CD14-positive monocyte (primary cell): ENCODE measurements at regions not wholly inside any gene's neighbourhood (a gene's known extent, or its start where the extent isn't known, plus 50 kb on each side); places are given as distances from the start of the nearest gene placed in this dataset.

ENCODE experiments used
- DNase-seq, 3 donors: peaks; one replicate each; pipeline ENCODE4 v3.0.0-alpha.2; 2011 to 2022
- H2AFZ ChIP-seq: 2 replicates; pipeline ENCODE4 v1.6.0; 2012; ENCODE audit warnings: mild to moderate bottlenecking, low read depth, low read length, inconsistent platforms; ENCODE audit not compliant: insufficient read depth, poor library complexity, severe bottlenecking
- H3K27ac ChIP-seq, 2 donors: 1 replicate in 1 of 2; 2 replicates in 1 of 2; pipeline ENCODE4 v1.5.1; 2012 to 2013; ENCODE audit warnings: low read length in 2 of 2, control low read depth in 1 of 2, inconsistent platforms in 1 of 2, low read depth in 1 of 2, mild to moderate bottlenecking in 1 of 2
- H3K27me3 ChIP-seq, 2 donors: one replicate each; pipeline versions ENCODE4 v1.6.0 to v1.6.1; 2011 to 2013; ENCODE audit warnings: low read length in 2 of 2; ENCODE audit not compliant: control insufficient read depth in 2 of 2, insufficient read depth in 2 of 2
- H3K36me3 ChIP-seq, 2 donors: replicated peaks in 1 of 2; 1 replicate in 1 of 2; 2 replicates in 1 of 2; pipeline versions ENCODE4 v1.5.1 to v1.6.1; 2012 to 2013; ENCODE audit warnings: low read length in 2 of 2, control low read depth in 1 of 2, inconsistent platforms in 1 of 2, mild to moderate bottlenecking in 1 of 2; ENCODE audit not compliant: insufficient read depth in 2 of 2, control insufficient read depth in 1 of 2
- H3K4me1 ChIP-seq, 2 donors: 1 replicate in 1 of 2; 2 replicates in 1 of 2; pipeline versions ENCODE4 v1.5.1 to v1.6.1; 2012 to 2013; ENCODE audit warnings: low read length in 2 of 2, control low read depth in 1 of 2, inconsistent platforms in 1 of 2, mild to moderate bottlenecking in 1 of 2, moderate library complexity in 1 of 2; ENCODE audit not compliant: insufficient read depth in 2 of 2, control insufficient read depth in 1 of 2
- H3K4me2 ChIP-seq: replicated peaks from 2 replicates; pipeline ENCODE3; 2012; ENCODE audit warnings: low read length, moderate library complexity, mild to moderate bottlenecking; ENCODE audit not compliant: poor library complexity, severe bottlenecking; ENCODE audit errors: extremely low read depth
- H3K4me3 ChIP-seq, 3 experiments: fragments of 200-600 bp in 1 of 3; sonication (generic) in 1 of 3; replicated peaks in 1 of 3; 1 replicate in 2 of 3; 2 replicates in 1 of 3; pipeline ENCODE4 v1.5.1; 2011 to 2013; ENCODE audit warnings: low read length in 3 of 3, mild to moderate bottlenecking in 3 of 3, control low read depth in 2 of 3, low read depth in 2 of 3, inconsistent platforms in 1 of 3, moderate library complexity in 1 of 3
- H3K79me2 ChIP-seq: 2 replicates; pipeline ENCODE4 v1.6.0; 2012; ENCODE audit warnings: mild to moderate bottlenecking, control low read depth, inconsistent platforms, low read length, moderate library complexity; ENCODE audit not compliant: insufficient read depth
- H3K9ac ChIP-seq: 2 replicates; pipeline ENCODE4 v1.6.0; 2017; ENCODE audit warnings: low read length, mild to moderate bottlenecking; ENCODE audit not compliant: insufficient read depth, poor library complexity, severe bottlenecking
- H3K9me3 ChIP-seq, 2 donors: replicated peaks in 1 of 2; 1 replicate in 1 of 2; 2 replicates in 1 of 2; pipeline versions ENCODE4 v1.5.1 to v1.6.1; 2012 to 2013; ENCODE audit warnings: low read length in 2 of 2, control low read depth in 1 of 2; ENCODE audit not compliant: control insufficient read depth in 1 of 2, insufficient read depth in 1 of 2
- H4K20me1 ChIP-seq: 2 replicates; pipeline ENCODE4 v1.6.0; 2012; ENCODE audit warnings: mild to moderate bottlenecking, low read length, control low read depth, moderate library complexity; ENCODE audit not compliant: insufficient read depth
- H3K27ac Mint-ChIP-seq, 7 donors: one replicate each; pipeline ENCODE4 v1.8.0; 2020; ENCODE audit warnings: mild to moderate bottlenecking in 7 of 7, mixed read lengths in 7 of 7, moderate library complexity in 6 of 7, inconsistent platforms in 2 of 7
- H3K27me3 Mint-ChIP-seq, 3 donors: one replicate each; pipeline ENCODE4 v1.8.0; 2021 to 2022; ENCODE audit warnings: low read depth in 3 of 3, mild to moderate bottlenecking in 3 of 3, mixed read lengths in 3 of 3, moderate library complexity in 3 of 3, inconsistent platforms in 1 of 3
- H3K36me3 Mint-ChIP-seq, 2 donors: one replicate each; pipeline ENCODE4 v1.8.0; 2020; ENCODE audit warnings: mixed read lengths in 2 of 2, inconsistent platforms in 1 of 2, mild to moderate bottlenecking in 1 of 2
- H3K4me1 Mint-ChIP-seq: one replicate; pipeline ENCODE4 v1.8.0; 2020; ENCODE audit warnings: mild to moderate bottlenecking, mixed read lengths
- H3K4me3 Mint-ChIP-seq, 2 donors: one replicate each; pipeline ENCODE4 v1.8.0; 2020; ENCODE audit warnings: mild to moderate bottlenecking in 2 of 2, mixed read lengths in 2 of 2, moderate library complexity in 1 of 2
- H3K9me3 Mint-ChIP-seq, 7 donors: one replicate each; pipeline ENCODE4 v1.8.0; 2020 to 2022; ENCODE audit warnings: mixed read lengths in 7 of 7, mild to moderate bottlenecking in 6 of 7, moderate library complexity in 6 of 7, inconsistent platforms in 2 of 7
- CTCF ChIP-seq: fragments of 200-600 bp; IDR thresholded peaks from one replicate; pipeline ENCODE4 v1.8.0; 2022; ENCODE audit warnings: antibody characterized with exemption, mild to moderate bottlenecking
- WGBS: methylation state at CpG from one replicate; pipeline ENCODE4 v1.1.5; 2013; ENCODE audit warnings: missing lambda C conversion rate; ENCODE audit not compliant: insufficient coverage; 5-methylcytosine and 5-hydroxymethylcytosine counted together
- intact Hi-C, 2 donors: fragments of 100-400 bp; cut with micrococcal nuclease; formaldehyde crosslinking; loops; one replicate each; pipeline versions ENCODE4 v1.15.0 to v1.15.1; 2023

- 68% methylated on average over 2 of the region's 5 CpGs for WGBS
- intact Hi-C loops: no loop called here
- H3K27ac Mint-ChIP-seq: no peak overlapping the region
- no peak overlapping the region for H2AFZ ChIP-seq
- no peaks in the 10 kb centered on the region for H3K36me3 ChIP-seq
- no peaks in the 10 kb centered on the region for H3K27me3 ChIP-seq
- H3K9me3 ChIP-seq: peaks cover 0 to 7% of the 10 kb centered on the region in 2 donors
- no peak for TF ChIP-seq CTCF
- H3K4me3 ChIP-seq: no peak overlapping the region
- peaks cover 2 to 13% (median 7%) of the 10 kb centered on the region in 7 donors for H3K9me3 Mint-ChIP-seq
- H3K36me3 Mint-ChIP-seq: no peaks in the 10 kb centered on the region
- no peak for DNase-seq
- H3K79me2 ChIP-seq: no peaks in the 10 kb centered on the region
- no peaks in the 10 kb centered on the region for H3K4me1 Mint-ChIP-seq
- no peak overlapping the region for H3K9ac ChIP-seq
- H3K4me2 ChIP-seq: no peak overlapping the region
- H3K4me1 ChIP-seq: no peaks in the 10 kb centered on the region
- H3K27ac ChIP-seq: no peak overlapping the region
- H4K20me1 ChIP-seq: no peaks in the 10 kb centered on the region
- no peak overlapping the region for H3K4me3 Mint-ChIP-seq
- peaks cover 0 to 1% (median 0%) of the 10 kb centered on the region in 3 donors for H3K27me3 Mint-ChIP-seq
These were observed 1140.8 kb upstream of the CELF4 start for GRCh38 chr18:38706373-38706772.

- Mint-ChIP-seq H3K4me3 (no peak overlapping the region), H3K4me1 (no peaks in the 10 kb centered on the region), H3K27ac (no peak overlapping the region), H3K36me3 (no peaks in the 10 kb centered on the region), H3K27me3 (no peaks in the 10 kb centered on the region), H3K9me3 (peaks cover 0 to 8% (median 2%) of the 10 kb centered on the region in 7 donors)
- Histone ChIP-seq H3K27ac (no peak overlapping the region), H3K4me1 (no peaks in the 10 kb centered on the region), H4K20me1 (no peaks in the 10 kb centered on the region), H3K9ac (no peak overlapping the region), H2AFZ (no peak overlapping the region), H3K27me3 (no peaks in the 10 kb centered on the region), H3K4me3 (no peak overlapping the region), H3K79me2 (no peaks in the 10 kb centered on the region), H3K9me3 (no peaks in the 10 kb centered on the region), H3K36me3 (no peaks in the 10 kb centered on the region), H3K4me2 (no peak overlapping the region)
- no peak for DNase-seq
- WGBS: 92% methylated on average over 1 of the region's 2 CpGs
- intact Hi-C loops: no loop called here
- no peak for TF ChIP-seq CTCF
These were observed 1132.5 kb upstream of the CELF4 start for GRCh38 chr18:38698088-38698487.
